RCC 7860 (cell line): ENCODE measurements at regions not wholly inside any gene's neighbourhood (a gene's known extent, or its start where the extent isn't known, plus 50 kb on each side); places are given as distances from the start of the nearest gene placed in this dataset.

ENCODE experiments used
- DNase-seq: peaks from one replicate; pipeline ENCODE4 v3.0.0-alpha.2; 2015; ENCODE audit warnings: low spot score
- FAIRE-seq: peaks from 2 replicates; lab custom pipeline; 2012; peaks lifted over from hg19 to GRCh38; lab: Jason Lieb, UNC

DNA sequence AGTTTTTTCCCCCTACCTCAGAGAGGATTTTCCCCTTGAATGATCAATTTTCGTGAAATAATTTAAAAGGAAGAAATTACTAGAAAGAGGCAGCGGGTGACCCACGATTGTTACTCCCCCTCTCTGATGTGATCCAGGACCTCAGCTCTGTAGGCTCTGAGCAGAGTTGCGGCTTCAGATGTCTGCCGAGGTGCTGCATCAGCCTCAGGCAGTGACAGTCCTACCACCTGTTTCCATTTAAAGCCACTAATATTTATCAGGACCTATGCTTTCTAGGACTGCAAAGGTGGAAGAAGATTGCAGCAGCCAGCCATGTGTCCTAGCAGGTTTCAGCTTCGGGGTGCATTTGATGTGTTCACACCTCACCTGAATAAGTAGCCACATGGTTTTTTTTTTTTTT, 294.8 kb upstream of the C2CD4B start:
- no peak for DNase-seq
- no peak for FAIRE-seq

- FAIRE-seq: no peak
Observed at GRCh38 chr15:62462268-62462667, 297.2 kb upstream of the C2CD4B start.

GRCh38 chr15:62462721-62463120, 297.6 kb upstream of the C2CD4B start:
- no peak for DNase-seq
- no peak for FAIRE-seq

More at GRCh38 chr15:62462268-62462667, 297.2 kb upstream of the C2CD4B start:
- DNase-seq: no peak

GRCh38 chr15:62464705-62465104, 299.6 kb upstream of the C2CD4B start:
- FAIRE-seq (no peak), DNase-seq (no peak)

DNA sequence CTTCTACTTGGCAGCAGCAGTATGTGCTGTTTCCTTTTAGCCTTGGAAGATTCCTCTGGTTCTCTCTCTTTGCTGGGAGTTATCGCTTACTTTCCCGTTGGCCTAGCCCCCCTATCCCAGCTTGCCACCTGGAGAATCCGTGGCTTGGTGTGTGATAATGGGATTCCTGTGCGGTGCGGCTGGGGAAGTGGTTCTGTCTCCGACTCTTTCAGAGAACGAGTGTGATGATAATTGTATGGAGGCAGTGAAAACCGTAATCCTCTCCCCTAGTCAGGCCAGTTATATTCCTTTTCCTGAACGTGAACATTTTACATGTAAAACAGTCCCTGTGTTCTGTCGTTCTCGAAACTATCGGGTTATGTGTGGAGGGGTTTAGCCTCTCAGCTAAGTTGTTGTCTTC, 300.1 kb upstream of the C2CD4B start:
- no peak for FAIRE-seq
- no peak for DNase-seq

GRCh38 chr15:62469478-62469873, 304.4 kb upstream of the C2CD4B start:
- FAIRE-seq (no peak), DNase-seq (no peak)

- DNase-seq (peak; percentile 8), FAIRE-seq (no peak)
Observed at GRCh38 chr15:62469874-62470688, 305.0 kb upstream of the C2CD4B start.

- DNase-seq (peak; percentile 36), FAIRE-seq (no peak)
Observed at GRCh38 chr15:62472616-62473299, 307.7 kb upstream of the C2CD4B start.

- FAIRE-seq: no peak
Observed at GRCh38 chr15:62474021-62474770, 309.1 kb upstream of the C2CD4B start.

GRCh38 chr15:62474771-62475124, 309.7 kb upstream of the C2CD4B start:
- FAIRE-seq: no peak
- no peak for DNase-seq

More at GRCh38 chr15:62474021-62474770, 309.1 kb upstream of the C2CD4B start:
- no peak for DNase-seq

DNA sequence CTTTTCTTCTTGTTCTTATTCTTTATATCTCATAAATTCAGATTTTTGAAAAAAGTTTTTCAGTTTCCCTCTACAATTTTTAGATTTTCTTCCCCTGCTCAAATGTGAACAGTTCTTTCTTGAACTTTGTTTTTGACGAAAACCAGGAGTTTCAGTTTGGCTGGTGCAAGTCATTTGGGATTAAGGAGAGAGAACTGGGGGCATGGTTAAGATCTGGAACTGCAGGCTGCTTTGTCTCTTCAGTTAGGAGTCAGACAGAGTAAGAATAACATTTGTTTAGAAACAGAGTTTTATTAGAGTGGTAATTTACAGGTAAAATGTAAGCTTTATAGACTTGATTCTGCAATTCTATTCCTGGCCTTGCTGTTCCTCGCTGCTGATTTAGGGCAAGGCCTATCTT, 310.5 kb upstream of the C2CD4B start:
- DNase-seq (no peak), FAIRE-seq (no peak)

DNA sequence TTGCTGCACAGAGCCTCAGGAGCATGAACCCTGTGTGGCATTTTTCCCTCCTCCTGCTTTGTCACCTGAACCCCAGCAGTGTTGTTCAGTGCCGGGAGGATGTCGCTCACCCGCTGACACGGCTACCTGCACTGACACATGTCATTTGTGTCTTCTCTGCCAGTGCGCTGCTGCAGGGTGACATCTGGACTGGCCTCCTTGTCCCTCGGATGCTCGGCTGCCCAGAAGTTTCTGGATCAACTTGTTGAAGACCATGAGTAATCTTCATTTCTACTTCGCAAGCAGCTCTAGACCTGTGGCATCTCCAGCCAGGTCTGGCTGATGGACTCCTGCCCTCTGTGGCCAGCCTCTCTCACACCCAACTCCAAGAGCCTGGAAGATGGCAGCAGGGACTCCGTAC, 311.1 kb upstream of the C2CD4B start:
- no peak for DNase-seq
- FAIRE-seq: no peak

DNA sequence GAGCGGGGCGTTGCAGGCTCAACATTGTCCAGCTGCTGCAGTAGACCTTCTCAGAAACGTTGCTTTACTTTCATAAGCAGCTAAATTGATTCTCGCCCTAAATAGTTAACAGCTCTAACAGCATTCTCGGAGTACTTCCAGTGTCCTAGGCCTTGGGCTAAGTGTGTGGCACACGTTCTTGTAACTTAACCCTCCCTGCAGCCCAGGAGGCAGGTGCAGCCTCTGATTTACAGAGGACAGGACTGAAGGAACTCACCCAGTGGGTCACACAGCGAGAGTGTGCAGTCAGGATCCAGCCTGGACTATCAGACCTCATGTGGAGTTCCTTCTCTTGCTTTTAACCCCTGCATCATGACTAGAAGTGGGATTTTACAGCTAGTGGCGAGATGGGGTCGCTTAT, 312.8 kb upstream of the C2CD4B start:
- FAIRE-seq (no peak), DNase-seq (no peak)

- no peak for FAIRE-seq
- peak; percentile 6 for DNase-seq
Observed at GRCh38 chr15:62482785-62483429, 317.8 kb upstream of the C2CD4B start.

DNA sequence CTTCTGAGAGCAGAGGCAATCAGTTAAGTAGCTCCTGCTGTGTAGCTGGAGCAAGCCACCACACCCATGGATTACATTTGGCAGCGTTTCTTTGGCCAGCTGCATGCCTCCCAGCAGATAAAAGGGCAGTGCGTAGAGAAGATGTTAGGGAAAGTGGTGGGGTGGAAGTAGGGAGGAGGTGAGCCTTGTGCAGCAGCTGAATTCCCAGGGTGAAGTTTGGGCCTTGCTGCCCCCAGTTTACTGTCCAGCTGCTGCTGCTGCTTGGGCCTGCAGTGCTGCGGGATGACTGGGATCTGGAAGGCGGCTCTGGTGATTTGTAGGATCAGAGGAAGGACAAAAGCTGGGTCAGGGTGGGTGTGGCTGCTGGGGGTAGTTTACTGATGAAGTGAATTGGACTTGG, 318.7 kb upstream of the C2CD4B start:
- DNase-seq (no peak), FAIRE-seq (no peak)

DNA sequence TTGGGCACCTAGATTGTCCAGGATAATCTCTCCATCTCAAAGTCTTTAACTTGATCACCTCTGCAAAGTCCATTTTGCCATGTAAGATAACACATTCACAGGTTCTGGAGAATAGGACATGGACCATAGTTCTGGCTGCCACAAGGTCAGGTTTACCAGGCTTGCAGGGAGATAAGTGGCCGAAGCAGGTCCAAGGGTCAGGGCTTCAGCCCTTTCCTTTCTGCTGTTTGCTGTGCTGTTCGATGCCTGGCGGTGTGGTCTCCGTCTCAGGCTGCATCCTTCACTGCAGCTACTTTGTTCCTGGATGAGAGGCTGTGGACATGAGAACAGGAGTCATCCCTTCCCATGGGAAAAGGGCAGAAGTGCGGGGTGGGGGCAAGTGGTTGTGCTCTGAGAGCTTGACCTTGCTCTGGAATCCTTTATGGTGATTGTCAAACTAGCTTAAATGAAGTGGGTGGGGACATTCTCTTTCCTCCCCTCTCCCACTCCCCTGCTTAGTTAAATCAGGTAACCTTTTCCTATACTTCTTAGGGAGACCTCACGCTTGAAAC, 320.2 kb upstream of the C2CD4B start:
- DNase-seq (no peak), FAIRE-seq (no peak)

- no peak for DNase-seq
- FAIRE-seq: no peak
Observed at GRCh38 chr15:62486041-62486440, 321.0 kb upstream of the C2CD4B start.

DNA sequence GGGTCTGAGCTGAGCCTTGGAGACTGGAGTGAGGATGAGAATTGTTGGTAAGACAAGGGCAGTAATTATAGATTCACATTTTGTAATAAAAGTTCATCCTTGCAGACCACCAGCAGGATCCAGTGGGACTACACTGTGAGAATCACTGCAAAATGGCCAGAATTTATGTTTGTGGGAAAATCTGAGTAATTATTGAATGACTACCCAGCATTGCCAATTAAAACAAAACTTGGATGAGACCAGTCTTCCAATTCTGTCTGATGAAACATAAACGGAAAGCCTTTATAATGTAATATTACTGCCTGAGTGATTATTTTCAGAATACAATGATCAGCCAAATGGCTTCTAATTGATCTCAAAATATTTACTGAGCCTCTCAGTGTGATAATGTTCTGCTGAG, 323.3 kb upstream of the C2CD4B start:
- FAIRE-seq (no peak), DNase-seq (no peak)

DNA sequence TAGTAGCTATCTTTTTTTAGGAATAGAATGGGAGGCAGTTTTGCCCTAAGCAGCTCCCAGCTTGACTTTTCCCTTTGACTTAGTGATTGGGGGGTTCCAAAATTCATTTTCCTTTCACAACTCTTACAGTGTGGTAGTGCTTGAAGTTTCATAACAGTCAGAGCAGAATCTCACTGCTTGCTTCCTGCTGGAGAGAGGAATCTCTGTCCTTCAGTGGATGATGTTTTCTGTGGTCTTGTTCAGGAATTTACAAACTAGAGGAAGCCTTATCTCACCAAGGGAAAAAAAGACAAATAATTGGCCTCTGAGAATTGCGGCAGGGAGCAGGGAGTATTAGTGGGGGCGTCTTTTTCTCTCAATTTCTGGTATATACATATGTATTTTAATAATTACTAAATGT, 326.6 kb upstream of the C2CD4B start:
- DNase-seq (no peak), FAIRE-seq (no peak)

DNA sequence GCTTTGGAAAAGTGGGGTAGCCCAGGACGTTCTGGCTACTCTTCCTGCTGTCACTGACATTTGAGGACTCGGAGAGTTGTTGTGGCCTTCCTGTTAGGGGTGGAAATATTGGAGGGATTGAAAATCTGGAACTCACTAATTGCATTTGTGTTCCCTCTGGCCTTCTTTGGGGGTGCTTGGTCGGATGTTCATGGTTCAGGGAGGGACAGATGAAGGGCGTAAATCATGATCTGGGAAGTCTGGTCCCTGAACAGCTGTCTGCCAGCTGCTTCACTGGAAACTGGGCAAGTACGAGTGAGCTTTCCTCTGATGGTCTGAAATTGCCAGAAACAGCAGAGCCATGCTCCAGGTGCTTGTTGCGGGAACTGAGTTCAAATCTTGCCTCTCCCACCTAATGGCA, 327.8 kb upstream of the C2CD4B start:
- no peak for FAIRE-seq
- no peak for DNase-seq

GRCh38 chr15:62494197-62494596, 329.1 kb upstream of the C2CD4B start:
- no peak for DNase-seq
- no peak for FAIRE-seq
